ENCODE measurements at regions not wholly inside any gene's neighbourhood (a gene's known extent, or its start where the extent isn't known, plus 50 kb on each side); places are given as distances from the start of the nearest gene placed in this dataset.

- TF ChIP-seq, protein P1, sequence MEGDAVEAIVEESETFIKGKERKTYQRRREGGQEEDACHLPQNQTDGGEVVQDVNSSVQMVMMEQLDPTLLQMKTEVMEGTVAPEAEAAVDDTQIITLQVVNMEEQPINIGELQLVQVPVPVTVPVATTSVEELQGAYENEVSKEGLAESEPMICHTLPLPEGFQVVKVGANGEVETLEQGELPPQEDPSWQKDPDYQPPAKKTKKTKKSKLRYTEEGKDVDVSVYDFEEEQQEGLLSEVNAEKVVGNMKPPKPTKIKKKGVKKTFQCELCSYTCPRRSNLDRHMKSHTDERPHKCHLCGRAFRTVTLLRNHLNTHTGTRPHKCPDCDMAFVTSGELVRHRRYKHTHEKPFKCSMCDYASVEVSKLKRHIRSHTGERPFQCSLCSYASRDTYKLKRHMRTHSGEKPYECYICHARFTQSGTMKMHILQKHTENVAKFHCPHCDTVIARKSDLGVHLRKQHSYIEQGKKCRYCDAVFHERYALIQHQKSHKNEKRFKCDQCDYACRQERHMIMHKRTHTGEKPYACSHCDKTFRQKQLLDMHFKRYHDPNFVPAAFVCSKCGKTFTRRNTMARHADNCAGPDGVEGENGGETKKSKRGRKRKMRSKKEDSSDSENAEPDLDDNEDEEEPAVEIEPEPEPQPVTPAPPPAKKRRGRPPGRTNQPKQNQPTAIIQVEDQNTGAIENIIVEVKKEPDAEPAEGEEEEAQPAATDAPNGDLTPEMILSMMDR (IDR thresholded peaks at IDR 0.05) = no peak
- TF ChIP-seq EZH2 (IDR thresholded peaks at IDR 0.05; ENCODE audit: borderline replicate concordance, insufficient read depth, low read depth, low read length, poor library complexity, severe bottlenecking) = no peak
Measured at GRCh38 chr2:144774809-144775208, 254.9 kb upstream of the ZEB2 start.
